ENCODE measurements at regions not wholly inside any gene's neighbourhood (a gene's known extent, or its start where the extent isn't known, plus 50 kb on each side); places are given as distances from the start of the nearest gene placed in this dataset.

DNA sequence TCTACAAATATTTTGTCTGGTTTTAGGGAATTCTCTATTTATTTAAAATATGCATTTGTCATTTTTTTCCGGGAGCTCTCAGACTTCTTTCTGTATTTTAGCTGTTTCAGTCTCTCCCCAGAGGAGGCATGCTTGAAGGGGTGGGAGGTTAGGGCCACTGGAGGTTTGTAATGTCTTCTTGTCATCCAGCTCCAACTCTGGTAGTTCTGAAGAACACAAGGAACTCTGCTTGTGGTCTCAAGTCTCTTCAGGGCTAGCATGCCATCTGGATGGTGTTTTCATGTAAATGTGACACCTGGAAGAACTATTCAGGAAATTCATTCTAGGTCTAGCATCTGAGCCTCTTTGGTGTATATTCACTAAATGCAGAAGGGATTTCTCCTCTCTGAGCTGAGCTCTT is 518.4 kb upstream of the DCC start:
- no peak for DNase-seq (ENCODE audit: low read depth)

DNA sequence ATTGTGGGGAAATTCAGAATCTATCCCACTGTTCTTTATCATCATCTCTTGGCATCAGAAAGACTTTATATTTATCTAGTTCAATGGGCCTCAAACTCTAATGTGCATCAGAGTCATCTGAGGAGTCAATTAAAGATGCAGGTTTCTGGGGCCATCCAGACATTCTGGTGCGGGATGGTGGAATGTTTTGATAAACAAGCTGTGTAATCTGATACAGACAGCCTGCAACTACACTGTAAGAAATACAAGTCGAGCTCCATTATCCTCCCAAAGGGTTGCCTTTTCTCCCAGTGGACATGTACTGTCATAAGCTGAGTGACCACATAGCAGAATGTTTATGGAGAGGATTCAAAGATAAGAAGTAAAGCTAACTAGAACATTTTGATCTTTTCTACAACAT is 515.3 kb upstream of the DCC start:
- DNase-seq (ENCODE audit: low read depth), result no peak

DNA sequence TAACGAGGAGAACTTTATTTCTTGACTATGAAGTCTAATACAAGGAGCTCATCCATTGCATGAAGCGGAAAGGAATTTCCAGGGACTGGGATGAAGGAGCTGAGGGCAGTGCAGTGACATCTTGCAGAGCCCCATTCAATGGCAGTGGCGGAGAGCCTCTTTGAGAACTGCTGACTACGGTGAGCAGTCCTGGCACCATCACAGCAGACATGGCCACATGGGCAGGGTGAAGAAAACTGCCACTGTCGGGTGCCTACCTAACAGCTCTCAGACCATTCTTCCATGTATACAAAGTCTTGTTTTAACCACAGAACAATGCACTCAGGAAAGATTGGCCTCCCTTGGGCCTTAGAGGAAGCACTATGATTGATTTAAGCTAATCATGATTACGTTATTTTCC is 506.1 kb upstream of the DCC start:
- no peak for DNase-seq (ENCODE audit: low read depth)

DNA sequence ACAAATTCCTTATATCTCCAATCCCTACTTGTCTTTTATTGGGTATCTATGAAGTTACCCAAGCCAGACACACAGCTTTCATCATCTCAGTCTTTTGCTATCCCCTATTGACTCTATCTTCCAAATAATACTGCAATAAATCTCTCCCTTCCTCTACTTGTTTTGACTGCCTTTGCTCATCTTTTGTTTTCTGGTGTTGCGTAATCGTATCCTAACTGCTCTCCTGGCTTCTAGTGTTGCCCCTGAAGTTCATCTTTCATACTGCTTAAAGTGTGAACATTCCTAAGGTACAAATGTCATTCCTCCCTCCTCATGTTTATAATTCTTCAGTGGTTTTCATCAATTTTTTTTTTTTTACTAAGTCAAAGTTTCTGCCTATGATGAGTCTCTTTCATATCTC is 491.3 kb upstream of the DCC start:
- DNase-seq (ENCODE audit: low read depth), result no peak

DNA sequence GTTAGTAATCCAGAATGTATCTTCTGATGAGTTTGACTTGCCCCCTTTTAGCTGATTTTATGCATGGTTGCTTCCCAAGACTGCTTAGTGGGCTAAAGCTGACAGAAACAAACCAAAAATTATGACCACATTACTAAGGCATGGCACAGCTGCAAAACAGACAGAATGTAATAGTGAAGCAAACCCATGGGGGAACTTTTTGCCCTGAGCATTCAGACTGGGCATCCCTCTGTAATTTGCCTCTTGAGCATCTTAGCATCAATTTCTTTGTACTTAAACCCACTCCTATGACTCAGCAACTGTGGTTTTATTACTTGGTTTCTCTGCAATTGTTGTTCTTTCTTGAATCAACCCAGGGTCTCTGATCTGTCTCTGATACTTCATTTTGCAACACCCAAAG is 487.3 kb upstream of the DCC start:
- DNase-seq (ENCODE audit: low read depth), result no peak

GRCh38 chr18:51857989-51858388 is 482.0 kb upstream of the DCC start:
- no peak for DNase-seq (ENCODE audit: low read depth)

DNA sequence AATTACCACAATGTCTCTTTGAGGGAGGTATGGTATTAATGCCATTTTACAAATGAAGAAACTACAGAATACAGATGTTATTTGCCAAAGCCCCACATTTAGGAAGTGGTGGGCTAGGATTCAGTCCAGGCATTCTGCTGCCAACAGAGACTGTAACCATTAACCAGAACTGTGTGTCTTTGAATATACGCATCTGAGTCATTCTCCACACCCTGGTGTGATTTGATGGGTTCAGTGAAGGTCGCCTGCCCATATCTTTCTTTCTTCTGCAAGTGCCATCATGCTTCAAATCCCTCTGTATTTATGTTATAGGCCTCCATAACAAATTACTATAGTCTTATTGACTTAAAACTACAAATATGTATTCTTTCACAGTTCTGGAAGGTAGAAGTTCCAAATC is 479.0 kb upstream of the DCC start:
- DNase-seq (ENCODE audit: low read depth), result no peak

GRCh38 chr18:51862051-51862715 is 477.8 kb upstream of the DCC start:
- no peak for DNase-seq (ENCODE audit: low read depth)

GRCh38 chr18:51864219-51864965 is 475.6 kb upstream of the DCC start:
- DNase-seq (ENCODE audit: low read depth), result no peak

DNA sequence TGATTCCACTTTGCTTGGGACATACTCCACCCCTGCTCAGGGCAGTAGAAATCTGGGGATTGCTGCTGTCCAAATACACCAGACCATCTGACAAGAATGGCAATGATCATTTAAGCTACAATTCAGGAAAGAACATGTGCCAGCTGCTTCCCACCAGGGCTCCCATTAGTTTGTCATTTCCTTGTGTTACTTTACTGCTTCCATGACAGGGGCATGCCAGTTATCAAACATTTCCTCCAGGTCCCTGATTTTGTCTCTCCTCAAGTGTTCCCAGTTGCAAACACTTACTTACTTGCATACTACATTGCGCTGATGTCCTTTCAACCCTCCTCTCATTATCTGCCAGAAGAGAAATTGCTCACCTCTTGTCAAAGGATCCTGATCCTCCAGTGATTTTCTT is 474.5 kb upstream of the DCC start:
- no peak for DNase-seq (ENCODE audit: low read depth)

GRCh38 chr18:51867767-51868166 is 472.2 kb upstream of the DCC start:
- DNase-seq (ENCODE audit: low read depth), result peak; percentile 8

- no peak for DNase-seq (ENCODE audit: low read depth)
These were observed 461.3 kb upstream of the DCC start for GRCh38 chr18:51878724-51879123.

GRCh38 chr18:51879329-51879728 is 460.7 kb upstream of the DCC start:
- no peak for DNase-seq (ENCODE audit: low read depth)

- no peak for DNase-seq (ENCODE audit: low read depth)
These were observed 458.6 kb upstream of the DCC start for GRCh38 chr18:51881394-51881793.

GRCh38 chr18:51884039-51884438 is 456.0 kb upstream of the DCC start:
- DNase-seq (ENCODE audit: low read depth), result no peak

DNA sequence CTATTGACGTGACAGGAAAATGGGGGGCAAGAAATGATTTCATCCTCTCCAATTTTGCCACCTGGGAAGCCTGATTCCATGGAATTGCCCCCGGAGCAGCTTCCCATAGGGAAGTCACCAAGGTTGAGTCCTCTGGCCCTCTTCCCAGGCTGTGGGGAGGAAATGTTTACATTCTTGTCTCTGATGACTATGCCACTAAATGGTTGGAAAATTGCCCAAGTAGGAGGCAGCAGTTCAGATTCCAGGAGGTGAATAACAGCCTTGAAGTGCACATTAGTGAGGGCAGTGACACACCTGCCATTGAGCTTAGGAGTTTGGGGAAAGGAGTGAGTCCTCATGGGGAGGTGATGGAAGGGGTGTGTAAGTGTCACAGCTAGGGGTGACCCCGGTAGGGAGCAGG is 449.2 kb upstream of the DCC start:
- DNase-seq (ENCODE audit: low read depth), result no peak

DNA sequence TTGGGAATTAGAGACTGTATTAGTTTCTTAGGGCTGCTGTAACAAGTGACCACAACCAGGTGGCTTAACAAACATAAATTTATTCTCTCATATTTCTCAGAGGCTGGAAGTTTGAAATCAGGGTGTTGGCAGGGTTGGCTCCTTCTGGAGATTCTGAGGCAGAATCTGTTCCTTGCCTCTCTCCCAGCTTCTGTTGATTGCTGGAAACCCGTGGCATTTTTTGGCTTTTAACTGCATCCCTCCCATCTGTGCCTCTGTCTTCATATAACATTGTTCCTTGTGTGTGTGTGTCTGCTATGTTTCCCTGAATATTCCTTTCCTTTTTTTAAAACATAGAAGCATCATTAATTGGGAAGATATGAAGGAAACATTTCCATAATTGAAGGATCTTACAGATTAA is 448.1 kb upstream of the DCC start:
- no peak for DNase-seq (ENCODE audit: low read depth)

- no peak for DNase-seq (ENCODE audit: low read depth)
These were observed 442.1 kb upstream of the DCC start for GRCh38 chr18:51897884-51898283.

- no peak for DNase-seq (ENCODE audit: low read depth)
These were observed 432.1 kb upstream of the DCC start for GRCh38 chr18:51907687-51908597.

DNA sequence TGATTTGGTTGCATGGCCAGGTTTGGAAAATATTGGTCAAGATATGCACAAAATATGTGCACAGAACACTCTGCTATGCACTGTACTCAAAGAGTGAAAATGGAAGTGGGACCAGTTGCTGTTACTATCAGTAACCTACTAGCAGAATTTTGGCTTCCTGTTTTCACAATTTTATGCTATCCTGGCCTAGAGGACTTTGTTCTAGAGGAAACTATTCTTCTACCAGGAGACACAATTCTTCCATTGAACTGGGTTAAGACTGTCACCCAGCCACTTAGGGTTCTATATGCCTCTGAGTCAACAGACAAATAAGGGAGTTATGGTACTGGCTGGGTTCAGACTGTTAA is 431.4 kb upstream of the DCC start:
- no peak for DNase-seq (ENCODE audit: low read depth)

DNA sequence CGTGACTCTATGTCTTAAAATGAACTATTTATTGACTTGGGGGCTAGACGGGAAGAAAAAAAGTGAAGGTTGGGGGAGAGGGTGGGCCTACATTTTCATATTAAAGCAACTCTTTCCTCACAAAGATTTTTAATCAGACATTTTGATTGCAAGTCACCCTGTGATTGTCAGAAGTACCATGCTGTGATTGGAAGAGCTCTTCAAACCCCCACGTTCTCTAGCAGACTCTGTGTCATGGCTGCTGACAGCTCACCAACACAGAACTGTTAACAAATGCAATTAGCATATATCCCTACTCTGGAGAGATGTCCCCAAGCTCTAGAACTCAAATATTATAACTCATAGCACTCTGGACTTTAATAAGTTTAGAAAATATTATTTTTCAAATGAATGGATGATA is 428.4 kb upstream of the DCC start:
- no peak for DNase-seq (ENCODE audit: low read depth)

DNA sequence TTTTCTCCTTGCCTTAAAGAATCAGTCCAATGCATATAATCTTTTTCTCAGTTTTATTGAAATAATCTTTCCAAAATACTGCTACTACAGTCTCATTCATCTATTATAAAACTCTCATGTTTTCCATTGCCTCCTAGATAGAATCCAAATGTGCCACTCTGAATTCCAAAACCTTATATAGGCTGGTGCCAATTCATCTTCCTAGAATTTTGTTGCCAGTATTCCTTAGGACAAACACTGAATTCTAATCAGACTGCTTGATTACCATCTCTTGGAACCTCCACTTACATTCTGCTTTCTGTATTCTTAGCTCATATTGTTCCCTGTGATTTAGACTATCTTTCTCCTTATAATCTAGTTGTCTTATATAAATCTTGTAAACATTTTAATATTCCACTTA is 427.6 kb upstream of the DCC start:
- DNase-seq (ENCODE audit: low read depth), result no peak

DNA sequence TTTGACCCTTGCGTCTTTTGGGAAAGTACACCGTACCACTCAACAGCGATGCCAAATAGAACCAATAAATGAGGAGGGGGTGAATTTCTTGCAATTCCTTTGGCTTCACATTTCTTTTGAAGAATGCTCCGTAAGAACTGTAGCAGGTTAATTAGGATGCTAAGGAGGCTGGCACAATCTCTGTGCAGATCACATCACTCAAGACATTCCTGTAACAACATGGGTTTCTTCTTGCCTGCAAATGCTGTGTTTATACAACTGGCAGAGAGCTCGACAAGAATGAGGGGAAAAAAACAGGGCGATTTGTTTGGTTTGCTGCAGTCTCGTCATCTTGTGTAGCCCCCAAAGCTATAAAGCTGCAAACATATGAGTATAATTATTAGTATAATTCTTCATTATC is 424.8 kb upstream of the DCC start:
- no peak for DNase-seq (ENCODE audit: low read depth)

Measured in forelimb muscle (tissue), 1 donor.